ENCODE measurements at regions not wholly inside any gene's neighbourhood (a gene's known extent, or its start where the extent isn't known, plus 50 kb on each side); places are given as distances from the start of the nearest gene placed in this dataset.

DNA sequence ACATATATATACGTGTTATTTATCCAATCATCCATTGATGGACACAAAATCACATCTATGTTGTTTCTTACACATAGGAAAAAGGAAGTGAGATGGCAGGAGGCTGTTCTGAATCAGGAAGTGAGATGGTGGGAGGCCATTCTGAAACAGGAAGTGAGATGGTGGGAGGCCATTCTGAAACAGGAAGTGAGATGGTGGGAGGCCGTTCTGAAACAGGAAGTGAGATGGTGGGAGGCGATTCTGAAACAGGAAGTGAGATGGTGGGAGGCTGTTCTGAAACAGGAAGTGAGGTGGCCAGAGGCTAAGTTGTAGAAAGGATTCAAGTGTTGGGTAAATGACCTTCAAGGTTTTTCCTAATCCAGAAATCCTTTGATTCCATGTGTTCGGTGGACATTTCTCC lies 921.5 kb downstream of the TYW1 start:
- H3K4me1 Mint-ChIP-seq = no peaks in the 10 kb centered on the region
- Histone ChIP-seq H2AFZ (no peak overlapping the region), H3K4me3 (no peak overlapping the region), H3K36me3 (ENCODE audit: insufficient read depth) (no peaks in the 10 kb centered on the region; the same call in 1 of the 2 replicates), H4K20me1 (replicated peaks; ENCODE audit: insufficient read depth) (no peaks in the 10 kb centered on the region), H3K27me3 (ENCODE audit: insufficient read depth) (no peaks in the 10 kb centered on the region), H3F3A (replicated peaks; ENCODE audit: low read depth) (no peaks in the 10 kb centered on the region), H3K79me2 (replicated peaks; ENCODE audit: insufficient read depth) (no peaks in the 10 kb centered on the region), H3K4me2 (no peak overlapping the region), H3K9me2 (ENCODE audit: insufficient read depth) (no peaks in the 10 kb centered on the region), H3K4me1 (ENCODE audit: insufficient read depth) (no peaks in the 10 kb centered on the region), H3K27ac (ENCODE audit: low read depth) (no peak overlapping the region)
- H3K27ac Mint-ChIP-seq = no peak overlapping the region
- peaks cover 100% of the 10 kb centered on the region for H3K9me3 Mint-ChIP-seq
- TF ChIP-seq CREB1 (CRISPR knock-in tag; IDR thresholded peaks at IDR 0.05; ENCODE audit: low read depth) (no peak), ZNF114 (CRISPR knock-in tag; IDR thresholded peaks at IDR 0.05) (no peak), NANOG (IDR thresholded peaks at IDR 0.05; ENCODE audit: borderline replicate concordance) (no peak), EZH2phosphoT487 (IDR thresholded peaks at IDR 0.05; ENCODE audit: unreplicated experiment) (no peak), ZNF331 (CRISPR knock-in tag; IDR thresholded peaks at IDR 0.05; ENCODE audit: low read depth) (no peak), JUNB (IDR thresholded peaks at IDR 0.05; ENCODE audit: unreplicated experiment) (no peak), POLR2AphosphoS5 (IDR thresholded peaks at IDR 0.05; ENCODE audit: low read depth) (no peak)
- TF ChIP-seq, protein P1, sequence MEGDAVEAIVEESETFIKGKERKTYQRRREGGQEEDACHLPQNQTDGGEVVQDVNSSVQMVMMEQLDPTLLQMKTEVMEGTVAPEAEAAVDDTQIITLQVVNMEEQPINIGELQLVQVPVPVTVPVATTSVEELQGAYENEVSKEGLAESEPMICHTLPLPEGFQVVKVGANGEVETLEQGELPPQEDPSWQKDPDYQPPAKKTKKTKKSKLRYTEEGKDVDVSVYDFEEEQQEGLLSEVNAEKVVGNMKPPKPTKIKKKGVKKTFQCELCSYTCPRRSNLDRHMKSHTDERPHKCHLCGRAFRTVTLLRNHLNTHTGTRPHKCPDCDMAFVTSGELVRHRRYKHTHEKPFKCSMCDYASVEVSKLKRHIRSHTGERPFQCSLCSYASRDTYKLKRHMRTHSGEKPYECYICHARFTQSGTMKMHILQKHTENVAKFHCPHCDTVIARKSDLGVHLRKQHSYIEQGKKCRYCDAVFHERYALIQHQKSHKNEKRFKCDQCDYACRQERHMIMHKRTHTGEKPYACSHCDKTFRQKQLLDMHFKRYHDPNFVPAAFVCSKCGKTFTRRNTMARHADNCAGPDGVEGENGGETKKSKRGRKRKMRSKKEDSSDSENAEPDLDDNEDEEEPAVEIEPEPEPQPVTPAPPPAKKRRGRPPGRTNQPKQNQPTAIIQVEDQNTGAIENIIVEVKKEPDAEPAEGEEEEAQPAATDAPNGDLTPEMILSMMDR (conservative IDR thresholded peaks at IDR 0.05; ENCODE audit: low read depth in 2 of 2) = no peak
- TF ChIP-seq, protein P2, sequence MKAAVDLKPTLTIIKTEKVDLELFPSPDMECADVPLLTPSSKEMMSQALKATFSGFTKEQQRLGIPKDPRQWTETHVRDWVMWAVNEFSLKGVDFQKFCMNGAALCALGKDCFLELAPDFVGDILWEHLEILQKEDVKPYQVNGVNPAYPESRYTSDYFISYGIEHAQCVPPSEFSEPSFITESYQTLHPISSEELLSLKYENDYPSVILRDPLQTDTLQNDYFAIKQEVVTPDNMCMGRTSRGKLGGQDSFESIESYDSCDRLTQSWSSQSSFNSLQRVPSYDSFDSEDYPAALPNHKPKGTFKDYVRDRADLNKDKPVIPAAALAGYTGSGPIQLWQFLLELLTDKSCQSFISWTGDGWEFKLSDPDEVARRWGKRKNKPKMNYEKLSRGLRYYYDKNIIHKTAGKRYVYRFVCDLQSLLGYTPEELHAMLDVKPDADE (IDR thresholded peaks at IDR 0.05) = no peak
- H3K4me3 Mint-ChIP-seq = no peak overlapping the region
- ATAC-seq = no peak
- no peak for DNase-seq (ENCODE audit: low spot score)
- H3K27me3 Mint-ChIP-seq (ENCODE audit: insufficient read depth, low read depth, poor library complexity) = peaks cover 3% of the 10 kb centered on the region
- peaks cover 43% of the 10 kb centered on the region; the same call in 2 of the 3 replicates for H3K36me3 Mint-ChIP-seq (ENCODE audit: low read depth)

DNA sequence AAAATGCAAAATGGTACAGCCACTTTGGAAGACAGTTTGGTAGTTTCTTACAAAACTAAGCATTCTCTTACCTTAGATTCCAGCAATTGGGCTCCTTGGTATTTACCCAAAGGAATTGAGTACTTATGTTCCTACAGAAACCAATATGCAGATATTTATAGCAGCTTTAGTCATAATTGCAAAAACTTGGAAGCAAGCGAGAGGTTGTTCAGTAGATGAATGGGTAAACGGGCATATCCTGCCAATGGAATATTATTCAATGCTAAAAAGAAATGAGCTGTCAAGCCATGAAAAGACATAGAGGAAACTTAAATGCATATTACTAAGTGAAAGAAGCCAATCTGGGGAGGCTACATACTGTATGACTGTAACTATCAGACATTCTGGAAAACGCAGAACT lies 926.7 kb downstream of the TYW1 start:
- Histone ChIP-seq H3K79me2 (replicated peaks; ENCODE audit: insufficient read depth) (no peaks in the 10 kb centered on the region), H2AFZ (no peak overlapping the region), H3K4me2 (no peak overlapping the region), H3K27me3 (ENCODE audit: insufficient read depth) (no peaks in the 10 kb centered on the region), H3K9me2 (ENCODE audit: insufficient read depth) (no peaks in the 10 kb centered on the region), H3K27ac (ENCODE audit: low read depth) (no peak overlapping the region), H3K36me3 (ENCODE audit: insufficient read depth) (no peaks in the 10 kb centered on the region), H3F3A (replicated peaks; ENCODE audit: low read depth) (no peaks in the 10 kb centered on the region), H3K4me1 (ENCODE audit: insufficient read depth) (no peaks in the 10 kb centered on the region), H3K4me3 (no peak overlapping the region), H4K20me1 (replicated peaks; ENCODE audit: insufficient read depth) (no peaks in the 10 kb centered on the region)
- no peak for ATAC-seq
- H3K27me3 Mint-ChIP-seq (ENCODE audit: insufficient read depth, low read depth, poor library complexity) = peaks cover 2% of the 10 kb centered on the region
- TF ChIP-seq POLR2AphosphoS5 (IDR thresholded peaks at IDR 0.05; ENCODE audit: low read depth) (no peak), ZNF114 (CRISPR knock-in tag; IDR thresholded peaks at IDR 0.05) (no peak)
- TF ChIP-seq, protein P3, sequence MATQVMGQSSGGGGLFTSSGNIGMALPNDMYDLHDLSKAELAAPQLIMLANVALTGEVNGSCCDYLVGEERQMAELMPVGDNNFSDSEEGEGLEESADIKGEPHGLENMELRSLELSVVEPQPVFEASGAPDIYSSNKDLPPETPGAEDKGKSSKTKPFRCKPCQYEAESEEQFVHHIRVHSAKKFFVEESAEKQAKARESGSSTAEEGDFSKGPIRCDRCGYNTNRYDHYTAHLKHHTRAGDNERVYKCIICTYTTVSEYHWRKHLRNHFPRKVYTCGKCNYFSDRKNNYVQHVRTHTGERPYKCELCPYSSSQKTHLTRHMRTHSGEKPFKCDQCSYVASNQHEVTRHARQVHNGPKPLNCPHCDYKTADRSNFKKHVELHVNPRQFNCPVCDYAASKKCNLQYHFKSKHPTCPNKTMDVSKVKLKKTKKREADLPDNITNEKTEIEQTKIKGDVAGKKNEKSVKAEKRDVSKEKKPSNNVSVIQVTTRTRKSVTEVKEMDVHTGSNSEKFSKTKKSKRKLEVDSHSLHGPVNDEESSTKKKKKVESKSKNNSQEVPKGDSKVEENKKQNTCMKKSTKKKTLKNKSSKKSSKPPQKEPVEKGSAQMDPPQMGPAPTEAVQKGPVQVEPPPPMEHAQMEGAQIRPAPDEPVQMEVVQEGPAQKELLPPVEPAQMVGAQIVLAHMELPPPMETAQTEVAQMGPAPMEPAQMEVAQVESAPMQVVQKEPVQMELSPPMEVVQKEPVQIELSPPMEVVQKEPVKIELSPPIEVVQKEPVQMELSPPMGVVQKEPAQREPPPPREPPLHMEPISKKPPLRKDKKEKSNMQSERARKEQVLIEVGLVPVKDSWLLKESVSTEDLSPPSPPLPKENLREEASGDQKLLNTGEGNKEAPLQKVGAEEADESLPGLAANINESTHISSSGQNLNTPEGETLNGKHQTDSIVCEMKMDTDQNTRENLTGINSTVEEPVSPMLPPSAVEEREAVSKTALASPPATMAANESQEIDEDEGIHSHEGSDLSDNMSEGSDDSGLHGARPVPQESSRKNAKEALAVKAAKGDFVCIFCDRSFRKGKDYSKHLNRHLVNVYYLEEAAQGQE (IDR thresholded peaks at IDR 0.05; ENCODE audit: unreplicated experiment) = no peak
- DNase-seq (ENCODE audit: low spot score) = no peak
- no peak overlapping the region for H3K27ac Mint-ChIP-seq
- peaks cover 98% of the 10 kb centered on the region for H3K9me3 Mint-ChIP-seq
- H3K4me3 Mint-ChIP-seq = no peak overlapping the region
- no peaks in the 10 kb centered on the region for H3K4me1 Mint-ChIP-seq
- H3K36me3 Mint-ChIP-seq (ENCODE audit: low read depth) = peaks cover 39% of the 10 kb centered on the region
